ENCODE measurements at regions not wholly inside any gene's neighbourhood (a gene's known extent, or its start where the extent isn't known, plus 50 kb on each side); places are given as distances from the start of the nearest gene placed in this dataset.
A peak's percentile ranks its signal among the peaks of the same experiment; 100 is the strongest.

GRCh38 chr4:14264437-14264836 is 636.9 kb upstream of the BOD1L1 start:
- no peak for DNase-seq

DNA sequence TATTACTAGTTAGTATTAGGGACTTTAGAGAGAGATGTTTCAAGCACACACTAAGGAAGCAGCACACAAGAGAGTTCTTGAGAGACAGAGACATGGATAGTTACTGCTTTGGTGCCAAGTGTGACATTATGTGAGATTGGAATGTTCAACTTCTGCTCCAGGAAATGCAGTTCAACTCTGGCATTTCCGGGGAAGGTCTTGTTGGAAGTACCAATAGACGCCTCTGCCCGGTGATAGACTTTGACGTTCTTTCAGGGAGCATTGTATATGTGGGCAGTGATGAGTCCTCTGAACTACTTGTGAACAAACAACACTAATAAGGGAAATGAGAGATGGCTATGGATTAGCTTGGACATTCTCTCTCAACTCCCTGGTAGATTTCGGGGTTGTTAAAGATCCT is 638.1 kb upstream of the BOD1L1 start:
- no peak for DNase-seq

DNA sequence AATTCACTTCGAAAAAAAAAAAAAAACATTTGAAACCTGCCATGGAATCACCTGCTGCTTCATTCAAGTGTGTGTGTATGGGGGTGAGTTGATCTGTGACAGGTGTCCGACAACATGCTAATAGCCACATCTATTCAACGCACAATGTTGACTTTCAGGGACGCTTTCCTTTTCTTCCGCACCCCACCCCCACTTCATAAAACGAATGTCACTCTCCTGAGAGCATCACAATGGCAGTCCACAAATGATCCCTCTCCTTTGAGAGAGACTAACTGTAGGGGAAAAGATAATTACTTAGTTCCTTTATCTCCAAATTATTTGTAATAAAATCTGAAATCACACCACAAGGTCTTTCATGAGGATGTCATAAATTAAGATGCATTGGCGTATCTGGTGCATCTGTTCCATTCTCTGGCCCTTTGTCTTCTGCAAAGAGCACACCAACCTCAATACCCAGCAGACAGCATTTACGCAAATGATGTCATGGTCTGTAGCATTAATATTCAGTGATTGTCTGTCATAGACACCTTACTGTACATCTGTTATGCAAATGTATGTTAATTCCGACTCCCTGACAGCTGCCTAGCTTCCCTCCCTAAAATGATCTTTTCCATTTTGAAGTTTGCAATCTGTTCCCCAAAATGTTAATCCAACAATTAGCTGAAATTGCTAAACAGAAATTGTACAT is 640.0 kb upstream of the BOD1L1 start:
- peak; percentile 87 for DNase-seq

- DNase-seq: no peak
These were observed 642.3 kb upstream of the BOD1L1 start for GRCh38 chr4:14269824-14270223.

DNA sequence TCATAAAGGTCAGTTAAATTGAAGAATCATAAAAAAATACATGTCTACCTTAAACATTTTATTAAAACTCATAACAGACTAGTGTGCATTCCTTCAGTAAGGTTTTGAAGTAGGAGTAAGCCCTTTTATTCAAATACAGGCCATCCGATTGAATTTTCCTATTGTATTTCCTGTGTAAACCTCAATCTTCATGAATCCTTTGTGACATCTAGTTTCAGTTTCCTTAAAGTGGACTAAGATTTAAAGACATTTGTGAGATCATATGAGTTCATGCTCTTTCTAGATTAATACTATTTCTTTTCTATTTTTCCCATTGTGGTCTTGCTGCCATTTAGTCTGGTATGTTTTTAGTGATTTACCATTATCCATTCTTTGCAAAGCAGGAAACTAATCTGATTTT is 644.7 kb upstream of the BOD1L1 start:
- DNase-seq: no peak

- no peak for DNase-seq
These were observed 650.0 kb upstream of the BOD1L1 start for GRCh38 chr4:14277505-14277904.

GRCh38 chr4:14280567-14280966 is 653.0 kb upstream of the BOD1L1 start:
- no peak for DNase-seq

- no peak for DNase-seq
These were observed 657.1 kb upstream of the BOD1L1 start for GRCh38 chr4:14284578-14284977.

DNA sequence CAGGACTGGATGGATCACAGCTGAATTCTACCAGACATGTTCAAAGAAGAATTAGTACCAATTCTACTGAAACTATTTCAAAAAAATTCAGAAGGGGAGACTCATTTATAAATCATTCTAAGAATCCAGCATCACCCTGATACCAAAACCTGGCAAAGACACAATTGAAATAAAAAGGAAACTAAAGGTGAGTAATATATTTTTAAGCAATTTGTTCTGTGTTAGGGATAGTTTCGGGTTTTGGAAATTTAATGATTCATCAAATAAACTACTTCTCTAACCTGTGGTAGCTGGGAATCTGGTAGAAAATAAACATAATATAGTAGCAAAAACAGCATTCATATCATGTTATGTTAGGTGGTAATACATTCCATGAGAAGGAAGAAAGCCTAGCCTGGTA is 662.2 kb upstream of the BOD1L1 start:
- no peak for DNase-seq

DNA sequence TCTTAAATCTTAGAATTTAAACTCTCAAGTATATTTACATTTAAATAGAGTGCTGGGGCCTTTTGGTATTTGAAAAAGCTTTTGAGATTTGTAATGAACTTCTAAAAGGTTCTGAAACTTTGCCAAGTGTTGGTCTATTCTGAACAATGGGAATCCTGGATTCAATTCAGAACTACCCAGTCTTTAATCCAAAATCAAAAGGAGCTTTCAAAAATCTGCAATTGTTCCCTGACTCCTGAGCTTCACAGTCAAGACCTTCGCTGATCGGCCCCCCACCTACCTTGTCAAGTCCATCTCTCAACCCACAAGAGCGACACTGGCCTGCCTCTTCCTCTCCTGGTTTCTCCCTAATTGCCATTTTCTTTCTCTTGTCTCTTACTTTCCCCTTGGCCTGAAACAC is 666.1 kb upstream of the BOD1L1 start:
- DNase-seq: no peak

GRCh38 chr4:14294611-14295010 is 667.1 kb upstream of the BOD1L1 start:
- DNase-seq: no peak

GRCh38 chr4:14299166-14299565 is 671.6 kb upstream of the BOD1L1 start:
- peak; percentile 61 for DNase-seq

GRCh38 chr4:14302021-14302420 is 674.5 kb upstream of the BOD1L1 start:
- no peak for DNase-seq

- DNase-seq: no peak
These were observed 676.3 kb upstream of the BOD1L1 start for GRCh38 chr4:14303856-14304255.

- DNase-seq: no peak
These were observed 680.7 kb upstream of the BOD1L1 start for GRCh38 chr4:14308229-14308651.

DNA sequence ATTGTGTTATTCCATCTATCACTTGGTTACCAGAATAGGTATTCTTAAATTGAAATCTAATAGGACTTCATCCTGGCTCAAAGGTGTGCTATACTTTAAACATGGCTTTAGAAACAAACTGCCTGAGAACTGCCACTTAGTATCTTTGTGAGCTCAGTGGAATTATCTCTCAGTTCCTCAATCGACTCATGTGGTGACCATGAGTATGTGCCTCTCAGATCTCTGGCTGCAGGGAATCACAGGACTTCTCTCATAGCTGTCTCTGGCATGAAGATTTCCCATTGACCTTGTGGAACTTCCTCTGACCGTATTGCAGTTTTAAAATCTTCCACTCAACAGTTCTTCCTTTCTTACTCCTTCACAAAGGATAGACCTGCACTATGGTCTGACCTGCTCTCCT is 681.9 kb upstream of the BOD1L1 start:
- DNase-seq: no peak

DNA sequence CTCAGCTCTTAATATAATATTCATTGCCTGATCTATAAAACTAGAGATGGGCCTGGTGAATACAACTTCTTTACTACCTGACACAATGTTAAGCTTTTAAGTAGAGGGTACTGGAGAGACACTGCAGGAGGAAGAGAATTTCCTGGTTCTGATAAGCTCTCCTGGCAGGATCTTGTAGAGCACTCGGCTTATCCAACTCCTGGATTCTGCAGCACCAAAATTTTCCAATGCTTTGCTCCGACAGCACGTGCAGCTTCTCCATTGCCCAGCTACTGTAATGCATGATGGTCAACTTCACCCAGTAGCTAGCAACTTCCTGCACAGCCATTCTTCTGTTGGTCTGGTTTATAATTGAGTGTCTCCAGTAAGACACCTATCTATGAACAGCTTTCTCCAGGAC is 686.2 kb upstream of the BOD1L1 start:
- no peak for DNase-seq

DNA sequence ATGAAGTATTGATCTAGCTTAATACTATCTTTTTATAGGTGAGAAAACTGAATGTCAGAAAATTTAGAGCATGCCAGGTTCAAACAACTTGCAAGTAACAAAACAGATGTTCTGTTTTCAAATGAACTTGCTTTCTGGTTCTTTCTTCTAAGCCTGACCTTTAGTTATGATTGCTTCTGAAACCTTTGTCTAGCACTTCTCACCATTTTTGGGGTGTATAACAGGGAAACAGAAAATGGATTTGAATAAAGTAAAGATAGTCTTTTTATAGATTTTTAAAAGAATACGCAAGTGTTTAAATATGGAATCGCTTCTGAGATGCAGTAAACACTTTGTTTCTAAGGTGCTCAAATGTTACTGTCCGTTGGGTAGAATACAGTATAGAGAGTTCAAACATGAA is 687.2 kb upstream of the CPEB2 start:
- no peak for DNase-seq

GRCh38 chr4:14317351-14317750 is 684.9 kb upstream of the CPEB2 start:
- no peak for DNase-seq

GRCh38 chr4:14318671-14319070 is 683.6 kb upstream of the CPEB2 start:
- DNase-seq: no peak

- no peak for DNase-seq
These were observed 680.6 kb upstream of the CPEB2 start for GRCh38 chr4:14321723-14322122.

- no peak for DNase-seq
These were observed 679.1 kb upstream of the CPEB2 start for GRCh38 chr4:14323191-14323590.

GRCh38 chr4:14329228-14329627 is 673.1 kb upstream of the CPEB2 start:
- DNase-seq: no peak

DNA sequence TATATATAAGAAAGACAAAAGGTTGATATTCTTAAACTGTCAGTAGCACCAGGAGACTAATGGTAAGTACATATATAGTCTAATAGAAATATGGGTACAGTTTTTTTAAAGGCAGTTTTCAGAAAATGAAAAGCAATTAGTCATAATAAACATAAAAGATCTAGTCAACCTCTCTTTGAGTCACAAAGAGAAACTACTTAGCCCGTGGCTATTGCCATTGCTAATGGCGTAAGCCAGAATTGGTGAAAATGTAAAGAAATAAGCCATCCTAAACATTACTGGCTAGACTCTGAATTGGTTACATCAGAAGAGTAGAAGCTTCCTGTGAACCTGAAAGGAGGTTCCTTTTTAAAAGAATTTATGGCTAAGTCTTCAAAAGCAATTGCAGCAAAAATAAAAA is 668.7 kb upstream of the CPEB2 start:
- DNase-seq: no peak

DNA sequence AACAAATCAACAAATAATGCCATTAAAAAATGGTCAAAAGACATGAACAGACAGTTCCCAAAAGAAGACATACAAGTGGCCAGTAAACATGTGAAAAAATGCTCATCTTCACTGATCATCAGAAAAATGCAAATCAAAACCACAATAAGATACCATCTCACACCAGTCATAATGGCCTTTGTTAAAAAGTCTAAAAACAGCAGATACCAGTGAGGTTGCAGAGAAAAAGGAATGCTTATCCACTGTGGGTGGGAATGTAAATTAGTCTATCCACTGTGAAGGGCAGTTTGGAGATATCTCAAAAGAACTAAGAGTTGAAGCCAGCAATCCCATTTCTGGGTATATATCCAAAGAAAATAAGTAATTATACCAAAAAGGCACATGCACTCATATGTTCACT is 668.1 kb upstream of the CPEB2 start:
- DNase-seq: no peak

DNA sequence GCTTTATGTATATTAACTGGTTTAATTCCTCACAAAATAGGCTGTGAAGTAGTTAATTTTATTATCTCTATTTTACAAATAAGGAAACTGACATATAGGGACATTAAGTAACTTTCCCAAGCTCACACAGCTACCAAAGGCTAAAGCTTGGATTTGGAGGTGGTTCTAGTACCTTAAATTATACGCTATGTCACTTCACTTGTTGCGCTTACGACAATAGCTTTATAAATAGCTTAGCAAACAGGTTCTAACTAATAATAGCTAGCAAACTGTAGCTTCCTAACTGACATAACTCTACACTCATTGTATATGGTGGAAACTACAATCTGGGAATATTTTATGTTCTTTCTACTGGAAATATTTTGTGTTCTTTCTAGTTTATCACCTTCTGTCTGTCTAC is 666.4 kb upstream of the CPEB2 start:
- DNase-seq: no peak

Measured in NCI-H1092 (cell line).